RWPE1 (cell line): ENCODE measurements at regions not wholly inside any gene's neighbourhood (a gene's known extent, or its start where the extent isn't known, plus 50 kb on each side); places are given as distances from the start of the nearest gene placed in this dataset.

Experiments
- CTCF ChIA-PET: fragments of 350-600 bp; sonication (Branson Sonifier 250); formaldehyde crosslinking; extraction: SDS; loops from one replicate; lab custom pipeline; 2021; lab: Yijun Ruan, JAX
- POLR2A ChIA-PET: fragments of 400-600 bp; formaldehyde crosslinking; extraction: SDS; loops from one replicate; lab custom pipeline; 2020; ENCODE audit warnings: antibody characterized with exemption; ENCODE audit not compliant: low non-redundant PET; lab: Yijun Ruan, JAX
- DNase-seq: peaks from one replicate; pipeline ENCODE4 v3.0.0; 2012; ENCODE audit warnings: low spot score
- H3K27ac ChIP-seq: fragments of 450-650 bp; 2 replicates; pipeline ENCODE4 v1.5.1; 2017
- CTCF ChIP-seq: fragments of 450-650 bp; conservative IDR thresholded peaks from 2 replicates; pipeline ENCODE4 v1.5.1; 2017; ENCODE audit warnings: low read depth, mild to moderate bottlenecking

GRCh38 chr2:217118559-217119284 is 258.9 kb upstream of the TNP1 start:
- H3K27ac ChIP-seq: no peak overlapping the region
- DNase-seq: no peak
- ChIA-PET POLR2A (no interaction called here), CTCF (no interaction called here)
- TF ChIP-seq CTCF: no peak

- CTCF ChIA-PET: no interaction called here
- H3K27ac ChIP-seq: no peak overlapping the region
- no peak for DNase-seq
- POLR2A ChIA-PET: no interaction called here
- no peak for TF ChIP-seq CTCF
These were observed 257.7 kb upstream of the TNP1 start for GRCh38 chr2:217117523-217117922.

GRCh38 chr2:217116610-217117009 is 256.7 kb upstream of the TNP1 start:
- CTCF ChIA-PET: no interaction called here
- no peak for TF ChIP-seq CTCF
- H3K27ac ChIP-seq: no peak overlapping the region
- POLR2A ChIA-PET: no interaction called here
- DNase-seq: no peak

- ChIA-PET POLR2A (no interaction called here), CTCF (no interaction called here)
These were observed 254.3 kb upstream of the TNP1 start for GRCh38 chr2:217114117-217114516.

GRCh38 chr2:217113491-217113890 is 253.6 kb upstream of the TNP1 start:
- no peak overlapping the region for H3K27ac ChIP-seq
- no peak for DNase-seq
- TF ChIP-seq CTCF: no peak
- POLR2A ChIA-PET: no interaction called here
- CTCF ChIA-PET: no interaction called here

More at GRCh38 chr2:217114117-217114516, 254.3 kb upstream of the TNP1 start:
- TF ChIP-seq CTCF: no peak
- H3K27ac ChIP-seq: no peak overlapping the region
- no peak for DNase-seq

GRCh38 chr2:217110550-217110949 is 250.7 kb upstream of the TNP1 start:
- H3K27ac ChIP-seq: no peak overlapping the region
- DNase-seq: no peak
- ChIA-PET CTCF (no interaction called here), POLR2A (no interaction called here)
- no peak for TF ChIP-seq CTCF
